HCT116 (cell line): ENCODE measurements at regions not wholly inside any gene's neighbourhood (a gene's known extent, or its start where the extent isn't known, plus 50 kb on each side); places are given as distances from the start of the nearest gene placed in this dataset.

Source experiments
- CBX3 ChIP-seq: IDR thresholded peaks from 2 replicates; pipeline ENCODE4 v1.6.1; 2012; ENCODE audit warnings: low read depth
- CEBPB ChIP-seq: IDR thresholded peaks from 2 replicates; pipeline ENCODE4 v1.6.1; 2012; ENCODE audit warnings: low read depth
- EGR1 ChIP-seq: IDR thresholded peaks from 2 replicates; pipeline ENCODE4 v1.6.1; 2012; ENCODE audit warnings: low read depth
- EZH2 ChIP-seq: fragments of 200-600 bp; sonication (generic); IDR thresholded peaks from 2 replicates; pipeline ENCODE4 v1.6.1; 2017; ENCODE audit warnings: antibody characterized with exemption, mixed run types
- EZH2phosphoT487 ChIP-seq: fragments of 200-600 bp; IDR thresholded peaks from 2 replicates; pipeline ENCODE4 v1.6.1; 2018; ENCODE audit warnings: antibody characterized with exemption, borderline replicate concordance
- POLR2A ChIP-seq: IDR thresholded peaks from 2 replicates; pipeline ENCODE4 v1.7.0; 2011; ENCODE audit warnings: borderline replicate concordance; ENCODE audit not compliant: insufficient read depth, insufficient read length; ENCODE audit errors: extremely low read depth
- POLR2AphosphoS5 ChIP-seq: IDR thresholded peaks from 2 replicates; pipeline ENCODE4 v1.6.1; 2011; ENCODE audit warnings: mild to moderate bottlenecking, low read depth, low read length, moderate library complexity
- RAD21 ChIP-seq: IDR thresholded peaks from 2 replicates; pipeline ENCODE4 v1.6.1; 2012; ENCODE audit warnings: low read depth, mild to moderate bottlenecking
- SIN3A ChIP-seq: IDR thresholded peaks from 2 replicates; pipeline ENCODE4 v1.6.1; 2012; ENCODE audit warnings: low read depth
- TCF7L2 ChIP-seq: IDR thresholded peaks from 2 replicates; pipeline ENCODE4 v1.7.0; 2011; ENCODE audit warnings: borderline replicate concordance, inconsistent platforms; ENCODE audit not compliant: insufficient read depth, insufficient read length; ENCODE audit errors: extremely low read depth
- ZNF274 ChIP-seq: fragments of 200-500 bp; sonication (Bioruptor generic); IDR thresholded peaks from 2 replicates; pipeline ENCODE4 v1.6.1; 2014; ENCODE audit warnings: mild to moderate bottlenecking, low read depth, low read length, inconsistent platforms
- TF ChIP-seq, protein P1 (sequence below), 3 experiments: fragments of 200-600 bp in 1 of 3; sonication (generic) in 1 of 3; IDR thresholded peaks in 2 of 3; conservative IDR thresholded peaks in 1 of 3; 2 replicates each; pipeline ENCODE4 v1.5.1; 2012 to 2017; ENCODE audit warnings: low read depth in 2 of 3, low read length in 2 of 3, antibody characterized with exemption in 1 of 3, borderline replicate concordance in 1 of 3, control low read depth in 1 of 3, mild to moderate bottlenecking in 1 of 3, mixed read lengths in 1 of 3, mixed run types in 1 of 3, moderate library complexity in 1 of 3; ENCODE audit not compliant: insufficient read depth in 1 of 3
- TF ChIP-seq, protein P2 (sequence below): IDR thresholded peaks from 2 replicates; pipeline ENCODE4 v1.6.1; 2012; ENCODE audit warnings: low read depth
- TF ChIP-seq, protein P3 (sequence below): IDR thresholded peaks from 2 replicates; pipeline ENCODE4 v1.6.1; 2012

DNA sequence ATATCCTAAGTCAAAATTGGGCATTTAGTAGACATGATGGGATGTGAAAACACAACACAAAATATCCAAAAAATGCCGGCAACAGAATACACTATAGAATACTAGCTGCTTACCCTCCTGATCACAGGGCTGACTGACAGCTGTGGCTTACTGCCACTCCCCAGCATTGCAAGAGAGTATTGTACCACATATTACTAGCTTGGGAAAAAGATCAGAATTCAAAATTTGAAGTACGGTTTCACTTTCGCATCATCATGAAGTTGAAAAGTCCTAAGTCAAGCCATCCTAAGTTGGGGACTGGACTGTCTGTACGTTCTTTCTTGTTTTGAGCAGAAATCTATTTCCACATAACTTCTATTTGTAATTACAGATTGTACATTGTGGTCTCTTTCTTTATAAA lies 851.4 kb downstream of the MAT2B start:
- TF ChIP-seq POLR2A (no peak), ZNF274 (no peak), EZH2 (no peak), CBX3 (no peak), RAD21 (no peak), TCF7L2 (no peak), CEBPB (no peak), POLR2AphosphoS5 (no peak), EZH2phosphoT487 (no peak), EGR1 (no peak), SIN3A (no peak)
- TF ChIP-seq, protein P1, sequence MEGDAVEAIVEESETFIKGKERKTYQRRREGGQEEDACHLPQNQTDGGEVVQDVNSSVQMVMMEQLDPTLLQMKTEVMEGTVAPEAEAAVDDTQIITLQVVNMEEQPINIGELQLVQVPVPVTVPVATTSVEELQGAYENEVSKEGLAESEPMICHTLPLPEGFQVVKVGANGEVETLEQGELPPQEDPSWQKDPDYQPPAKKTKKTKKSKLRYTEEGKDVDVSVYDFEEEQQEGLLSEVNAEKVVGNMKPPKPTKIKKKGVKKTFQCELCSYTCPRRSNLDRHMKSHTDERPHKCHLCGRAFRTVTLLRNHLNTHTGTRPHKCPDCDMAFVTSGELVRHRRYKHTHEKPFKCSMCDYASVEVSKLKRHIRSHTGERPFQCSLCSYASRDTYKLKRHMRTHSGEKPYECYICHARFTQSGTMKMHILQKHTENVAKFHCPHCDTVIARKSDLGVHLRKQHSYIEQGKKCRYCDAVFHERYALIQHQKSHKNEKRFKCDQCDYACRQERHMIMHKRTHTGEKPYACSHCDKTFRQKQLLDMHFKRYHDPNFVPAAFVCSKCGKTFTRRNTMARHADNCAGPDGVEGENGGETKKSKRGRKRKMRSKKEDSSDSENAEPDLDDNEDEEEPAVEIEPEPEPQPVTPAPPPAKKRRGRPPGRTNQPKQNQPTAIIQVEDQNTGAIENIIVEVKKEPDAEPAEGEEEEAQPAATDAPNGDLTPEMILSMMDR (IDR thresholded peaks at IDR 0.05 in 2 of 3, conservative IDR thresholded peaks at IDR 0.05 in 1 of 3; ENCODE audit: borderline replicate concordance in 1 of 3, insufficient read depth in 1 of 3, low read depth in 2 of 3, low read length in 2 of 3): no peak
- TF ChIP-seq, protein P2, sequence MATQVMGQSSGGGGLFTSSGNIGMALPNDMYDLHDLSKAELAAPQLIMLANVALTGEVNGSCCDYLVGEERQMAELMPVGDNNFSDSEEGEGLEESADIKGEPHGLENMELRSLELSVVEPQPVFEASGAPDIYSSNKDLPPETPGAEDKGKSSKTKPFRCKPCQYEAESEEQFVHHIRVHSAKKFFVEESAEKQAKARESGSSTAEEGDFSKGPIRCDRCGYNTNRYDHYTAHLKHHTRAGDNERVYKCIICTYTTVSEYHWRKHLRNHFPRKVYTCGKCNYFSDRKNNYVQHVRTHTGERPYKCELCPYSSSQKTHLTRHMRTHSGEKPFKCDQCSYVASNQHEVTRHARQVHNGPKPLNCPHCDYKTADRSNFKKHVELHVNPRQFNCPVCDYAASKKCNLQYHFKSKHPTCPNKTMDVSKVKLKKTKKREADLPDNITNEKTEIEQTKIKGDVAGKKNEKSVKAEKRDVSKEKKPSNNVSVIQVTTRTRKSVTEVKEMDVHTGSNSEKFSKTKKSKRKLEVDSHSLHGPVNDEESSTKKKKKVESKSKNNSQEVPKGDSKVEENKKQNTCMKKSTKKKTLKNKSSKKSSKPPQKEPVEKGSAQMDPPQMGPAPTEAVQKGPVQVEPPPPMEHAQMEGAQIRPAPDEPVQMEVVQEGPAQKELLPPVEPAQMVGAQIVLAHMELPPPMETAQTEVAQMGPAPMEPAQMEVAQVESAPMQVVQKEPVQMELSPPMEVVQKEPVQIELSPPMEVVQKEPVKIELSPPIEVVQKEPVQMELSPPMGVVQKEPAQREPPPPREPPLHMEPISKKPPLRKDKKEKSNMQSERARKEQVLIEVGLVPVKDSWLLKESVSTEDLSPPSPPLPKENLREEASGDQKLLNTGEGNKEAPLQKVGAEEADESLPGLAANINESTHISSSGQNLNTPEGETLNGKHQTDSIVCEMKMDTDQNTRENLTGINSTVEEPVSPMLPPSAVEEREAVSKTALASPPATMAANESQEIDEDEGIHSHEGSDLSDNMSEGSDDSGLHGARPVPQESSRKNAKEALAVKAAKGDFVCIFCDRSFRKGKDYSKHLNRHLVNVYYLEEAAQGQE: no peak
- TF ChIP-seq, protein P3, sequence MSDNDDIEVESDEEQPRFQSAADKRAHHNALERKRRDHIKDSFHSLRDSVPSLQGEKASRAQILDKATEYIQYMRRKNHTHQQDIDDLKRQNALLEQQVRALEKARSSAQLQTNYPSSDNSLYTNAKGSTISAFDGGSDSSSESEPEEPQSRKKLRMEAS: no peak
